Right atrium auricular region (tissue), 2 donors: ENCODE measurements at regions not wholly inside any gene's neighbourhood (a gene's known extent, or its start where the extent isn't known, plus 50 kb on each side); places are given as distances from the start of the nearest gene placed in this dataset.

Experiments
- DNase-seq: peaks from one replicate; pipeline ENCODE4 v3.0.0-alpha.2; 2019; ENCODE audit warnings: low spot score
- H3K27ac ChIP-seq, 2 donors: fragments of 200-600 bp; sonication (generic); 1 replicate in 1 of 2; 2 replicates in 1 of 2; pipeline ENCODE4 v1.5.1; 2016 to 2019
- H3K27me3 ChIP-seq, 2 donors: fragments of 200-600 bp; sonication (generic); one replicate each; pipeline versions ENCODE4 v1.5.1 to v1.6.0; 2017 to 2019
- H3K36me3 ChIP-seq: fragments of 200-600 bp; sonication (generic); one replicate; pipeline ENCODE4 v1.5.1; 2016
- H3K4me1 ChIP-seq, 2 donors: fragments of 200-600 bp; sonication (generic); one replicate each; pipeline versions ENCODE4 v1.5.1 to v1.6.0; 2017 to 2019
- H3K4me3 ChIP-seq, 2 donors: fragments of 200-600 bp; sonication (generic); 1 replicate in 1 of 2; 2 replicates in 1 of 2; pipeline ENCODE4 v1.5.1; 2017 to 2019; ENCODE audit warnings: mild to moderate bottlenecking in 1 of 2, moderate library complexity in 1 of 2
- H3K9me3 ChIP-seq, 2 donors: fragments of 200-600 bp; sonication (generic); one replicate each; pipeline ENCODE4 v1.5.1; 2019
- CTCF ChIP-seq, 2 donors: fragments of 200-600 bp; sonication (generic); IDR thresholded peaks; one replicate each; pipeline ENCODE4 v1.5.1; 2019; ENCODE audit warnings: antibody characterized with exemption in 2 of 2

GRCh38 chr3:18114894-18115293 lies 310.2 kb downstream of the SATB1 start:
- TF ChIP-seq CTCF (IDR thresholded peaks at IDR 0.05), result no peak
- no peak for DNase-seq
- Histone ChIP-seq H3K4me1 (no peaks in the 10 kb centered on the region), H3K27me3 (no peaks in the 10 kb centered on the region), H3K9me3 (no peaks in the 10 kb centered on the region), H3K4me3 (no peak overlapping the region), H3K27ac (no peak overlapping the region), H3K36me3 (no peaks in the 10 kb centered on the region)

- DNase-seq, result no peak
- Histone ChIP-seq H3K4me3 (no peak overlapping the region), H3K9me3 (no peaks in the 10 kb centered on the region), H3K27me3 (no peaks in the 10 kb centered on the region), H3K4me1 (no peaks in the 10 kb centered on the region), H3K27ac (no peak overlapping the region), H3K36me3 (no peaks in the 10 kb centered on the region)
- no peak for TF ChIP-seq CTCF (IDR thresholded peaks at IDR 0.05)
These were observed 311.7 kb downstream of the SATB1 start for GRCh38 chr3:18113417-18113816.

GRCh38 chr3:18112674-18113375 lies 312.3 kb downstream of the SATB1 start:
- Histone ChIP-seq H3K36me3 (no peaks in the 10 kb centered on the region), H3K4me1 (no peaks in the 10 kb centered on the region), H3K9me3 (no peaks in the 10 kb centered on the region), H3K27ac (no peak overlapping the region), H3K27me3 (no peaks in the 10 kb centered on the region), H3K4me3 (no peak overlapping the region)
- DNase-seq, result no peak
- TF ChIP-seq CTCF (IDR thresholded peaks at IDR 0.05), result no peak

GRCh38 chr3:18111796-18112232 lies 313.3 kb downstream of the SATB1 start:
- Histone ChIP-seq H3K4me3 (no peak overlapping the region), H3K4me1 (no peaks in the 10 kb centered on the region), H3K9me3 (no peaks in the 10 kb centered on the region), H3K36me3 (no peaks in the 10 kb centered on the region), H3K27ac (no peak overlapping the region), H3K27me3 (no peaks in the 10 kb centered on the region)
- no peak for DNase-seq
- no peak for TF ChIP-seq CTCF (IDR thresholded peaks at IDR 0.05)

GRCh38 chr3:18103591-18103990 lies 321.5 kb downstream of the SATB1 start:
- Histone ChIP-seq H3K4me1 (no peaks in the 10 kb centered on the region), H3K27me3 (no peaks in the 10 kb centered on the region), H3K4me3 (no peak overlapping the region), H3K36me3 (no peaks in the 10 kb centered on the region), H3K27ac (no peak overlapping the region), H3K9me3 (no peaks in the 10 kb centered on the region)
- DNase-seq, result no peak
- TF ChIP-seq CTCF (IDR thresholded peaks at IDR 0.05), result no peak

- H3K36me3 ChIP-seq, result no peaks in the 10 kb centered on the region
- no peak overlapping the region for H3K4me3 ChIP-seq
- H3K9me3 ChIP-seq, result no peaks in the 10 kb centered on the region
- H3K4me1 ChIP-seq, result no peaks in the 10 kb centered on the region
- no peak for DNase-seq
- no peak for TF ChIP-seq CTCF (IDR thresholded peaks at IDR 0.05)
- no peak overlapping the region for H3K27ac ChIP-seq
- no peaks in the 10 kb centered on the region for H3K27me3 ChIP-seq
These were observed 325.0 kb downstream of the SATB1 start for GRCh38 chr3:18100121-18100520.
